ENCODE measurements at regions not wholly inside any gene's neighbourhood (a gene's known extent, or its start where the extent isn't known, plus 50 kb on each side); places are given as distances from the start of the nearest gene placed in this dataset.
A peak's percentile ranks its signal among the peaks of the same experiment; 100 is the strongest.

- Mint-ChIP-seq H3K27ac (no peak overlapping the region), H3K27me3 (no peaks in the 10 kb centered on the region), H3K4me1 (ENCODE audit: low read depth in 2 of 2) (no peaks in the 10 kb centered on the region), H3K4me3 (no peak overlapping the region), H3K9me3 (no peaks in the 10 kb centered on the region), H3K36me3 (ENCODE audit: insufficient read depth) (no peaks in the 10 kb centered on the region)
- DNase-seq (no peak), ATAC-seq (replicated peaks) (no peak)
These were observed 161.4 kb downstream of the SPRY1 start for GRCh38 chr4:123557857-123558536.

- Mint-ChIP-seq H3K27ac (no peak overlapping the region), H3K4me1 (ENCODE audit: low read depth in 2 of 2) (no peaks in the 10 kb centered on the region), H3K27me3 (no peaks in the 10 kb centered on the region), H3K9me3 (no peaks in the 10 kb centered on the region), H3K4me3 (no peak overlapping the region), H3K36me3 (ENCODE audit: insufficient read depth) (no peaks in the 10 kb centered on the region)
- DNase-seq (no peak), ATAC-seq (replicated peaks) (no peak)
These were observed 162.3 kb downstream of the SPRY1 start for GRCh38 chr4:123558865-123559264.

- no peak overlapping the region for H3K27ac Mint-ChIP-seq
- peaks cover 0 to 2% of the 10 kb centered on the region in 2 donors for H3K4me1 Mint-ChIP-seq (ENCODE audit: low read depth in 2 of 2)
- DNase-seq (no peak), ATAC-seq (replicated peaks) (no peak)
- H3K27me3 Mint-ChIP-seq, result no peaks in the 10 kb centered on the region
- no peaks in the 10 kb centered on the region for H3K36me3 Mint-ChIP-seq (ENCODE audit: insufficient read depth)
- H3K9me3 Mint-ChIP-seq, result no peaks in the 10 kb centered on the region
- H3K4me3 Mint-ChIP-seq, result no peak overlapping the region
These were observed 163.6 kb downstream of the SPRY1 start for GRCh38 chr4:123559955-123560871.

GRCh38 chr4:123561525-123561924, 164.9 kb downstream of the SPRY1 start:
- Mint-ChIP-seq H3K27ac (no peak overlapping the region), H3K9me3 (no peaks in the 10 kb centered on the region), H3K4me3 (no peak overlapping the region), H3K4me1 (ENCODE audit: low read depth in 2 of 2) (peaks cover 0 to 2% of the 10 kb centered on the region in 2 donors), H3K27me3 (no peaks in the 10 kb centered on the region), H3K36me3 (ENCODE audit: insufficient read depth) (no peaks in the 10 kb centered on the region)
- ATAC-seq (replicated peaks) (no peak), DNase-seq (no peak)

DNA sequence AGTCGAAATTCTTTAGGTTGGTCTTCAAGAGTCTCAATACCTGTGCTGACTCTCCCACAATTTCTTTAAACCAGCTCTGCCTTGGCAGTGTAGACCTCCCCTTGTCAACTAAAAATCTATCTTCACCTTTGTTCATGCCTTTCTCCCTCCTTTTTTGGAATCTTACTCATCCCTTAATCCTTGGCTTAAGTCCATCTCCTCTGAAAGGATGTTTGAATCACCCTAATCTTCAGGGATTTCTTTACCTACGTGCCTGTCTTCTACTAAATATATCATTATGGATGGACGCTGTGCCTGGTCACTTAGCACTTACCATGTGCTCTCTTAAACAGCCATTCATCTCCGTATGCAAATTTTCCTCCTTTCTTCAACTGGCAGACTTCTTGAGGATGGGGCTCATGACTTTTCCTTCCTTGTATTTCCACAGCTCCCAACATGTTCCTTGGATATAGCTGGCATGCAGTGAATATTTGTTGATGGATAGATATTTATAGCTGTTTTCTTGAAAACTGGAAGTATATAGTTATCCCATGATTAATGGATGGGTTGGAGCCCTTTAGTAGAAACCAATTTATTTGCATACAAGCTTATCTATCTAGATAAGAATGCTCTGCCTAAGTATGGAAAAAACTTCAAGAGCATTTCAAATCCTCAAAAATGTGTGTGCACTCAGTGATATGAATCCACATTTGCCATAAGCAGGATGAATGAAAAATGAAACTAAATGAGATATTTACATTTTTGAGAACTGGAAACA, 166.6 kb downstream of the SPRY1 start:
- no peak for DNase-seq
- ATAC-seq (replicated peaks), result no peak
- Mint-ChIP-seq H3K27me3 (no peaks in the 10 kb centered on the region), H3K9me3 (no peaks in the 10 kb centered on the region), H3K4me1 (ENCODE audit: low read depth in 2 of 2) (peaks cover 0 to 2% of the 10 kb centered on the region in 2 donors), H3K4me3 (no peak overlapping the region), H3K36me3 (ENCODE audit: insufficient read depth) (no peaks in the 10 kb centered on the region), H3K27ac (no peak overlapping the region)

GRCh38 chr4:123564758-123565346, 168.3 kb downstream of the SPRY1 start:
- no peak overlapping the region for H3K4me3 Mint-ChIP-seq
- peak; percentile 100 for ATAC-seq (replicated peaks)
- no peak overlapping the region for H3K27ac Mint-ChIP-seq
- H3K4me1 Mint-ChIP-seq (ENCODE audit: low read depth in 2 of 2), result peaks cover 0 to 2% of the 10 kb centered on the region in 2 donors
- no peaks in the 10 kb centered on the region for H3K27me3 Mint-ChIP-seq
- DNase-seq, result peak; percentile 40 to 53 (median 48)
- no peaks in the 10 kb centered on the region for H3K9me3 Mint-ChIP-seq
- peaks cover 2% of the 10 kb centered on the region for H3K36me3 Mint-ChIP-seq (ENCODE audit: insufficient read depth)

DNA sequence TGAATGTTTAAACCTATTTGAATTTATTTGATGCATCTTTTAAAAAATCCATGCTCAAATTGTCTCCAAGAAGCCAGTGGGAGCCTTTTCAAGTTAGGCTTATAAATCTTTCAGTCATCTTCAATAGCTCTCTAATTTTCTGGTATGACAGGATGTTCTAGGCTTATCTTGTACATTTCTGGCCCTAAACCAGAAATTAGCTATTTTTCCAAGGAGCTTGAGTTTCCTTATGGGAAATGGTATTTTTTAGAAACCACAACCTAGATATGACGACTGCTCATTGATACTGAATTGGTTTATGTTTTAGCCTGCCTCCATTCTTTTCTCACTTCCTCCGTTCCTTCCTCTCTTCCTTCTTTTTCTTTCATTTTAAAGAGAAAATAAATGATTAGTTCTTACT, 172.3 kb downstream of the SPRY1 start:
- ATAC-seq (replicated peaks), result no peak
- H3K27ac Mint-ChIP-seq, result no peak overlapping the region
- DNase-seq, result no peak
- peaks cover 0 to 2% of the 10 kb centered on the region in 2 donors for H3K9me3 Mint-ChIP-seq
- H3K36me3 Mint-ChIP-seq (ENCODE audit: insufficient read depth), result peaks cover 3% of the 10 kb centered on the region
- no peak overlapping the region for H3K4me3 Mint-ChIP-seq
- H3K27me3 Mint-ChIP-seq, result peaks cover 0 to 8% of the 10 kb centered on the region in 2 donors
- peaks cover 0 to 4% of the 10 kb centered on the region in 2 donors for H3K4me1 Mint-ChIP-seq (ENCODE audit: low read depth in 2 of 2)

DNA sequence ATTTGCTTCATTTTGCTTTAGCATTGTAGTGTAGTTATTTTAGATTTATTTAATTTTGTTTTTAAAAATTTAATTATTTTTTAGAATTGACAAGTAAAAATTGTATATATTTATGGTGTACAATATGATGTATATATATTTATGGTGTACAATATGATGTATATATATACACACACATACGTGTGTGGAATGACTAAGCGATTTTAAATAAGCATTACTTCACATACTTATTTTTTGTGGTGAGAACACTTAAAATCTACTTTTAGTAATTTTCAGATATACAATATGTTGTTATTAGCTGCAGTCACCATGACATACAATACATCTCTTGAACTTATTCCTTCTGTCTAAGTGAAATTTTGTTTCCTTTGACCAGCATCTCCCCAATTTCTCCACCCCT, 172.9 kb downstream of the SPRY1 start:
- peaks cover 0 to 2% of the 10 kb centered on the region in 2 donors for H3K9me3 Mint-ChIP-seq
- no peak overlapping the region for H3K27ac Mint-ChIP-seq
- peaks cover 3% of the 10 kb centered on the region for H3K36me3 Mint-ChIP-seq (ENCODE audit: insufficient read depth)
- H3K27me3 Mint-ChIP-seq, result peaks cover 0 to 8% of the 10 kb centered on the region in 2 donors
- peaks cover 0 to 6% of the 10 kb centered on the region in 2 donors for H3K4me1 Mint-ChIP-seq (ENCODE audit: low read depth in 2 of 2)
- ATAC-seq (replicated peaks), result no peak
- DNase-seq, result no peak
- H3K4me3 Mint-ChIP-seq, result no peak overlapping the region

DNA sequence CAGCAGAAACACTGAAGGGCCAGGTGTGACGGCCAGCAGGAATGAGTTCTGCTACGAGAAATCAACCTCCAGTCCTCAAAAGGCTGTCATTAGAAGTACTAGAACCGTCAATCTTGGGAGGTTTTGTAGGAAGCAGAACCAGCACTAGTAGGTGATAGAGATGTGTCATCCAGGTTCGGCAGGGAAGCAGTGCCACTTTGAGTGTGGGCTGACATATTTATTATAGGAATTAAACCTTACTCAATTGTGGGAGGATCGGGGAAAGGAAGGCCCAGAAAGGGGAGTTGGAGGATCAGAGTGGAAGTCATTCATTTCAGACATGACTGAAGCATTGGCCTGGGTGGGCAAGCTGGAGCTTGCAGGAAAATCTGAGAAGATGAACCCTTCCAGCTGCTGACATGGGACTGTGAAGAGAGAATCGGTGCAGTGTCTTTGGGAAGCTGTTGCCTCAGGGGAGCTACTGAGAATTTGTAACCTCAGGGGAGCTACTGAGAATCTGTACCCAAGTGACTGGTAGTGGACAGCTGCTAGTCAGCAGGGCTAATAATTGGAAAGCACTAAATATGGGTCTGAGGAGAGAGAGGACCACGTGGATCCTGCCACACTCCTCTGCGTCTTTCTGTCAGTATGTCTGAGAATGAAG, 177.4 kb downstream of the SPRY1 start:
- ATAC-seq (replicated peaks) (no peak), DNase-seq (no peak)
- Mint-ChIP-seq H3K27me3 (peaks cover 0 to 8% of the 10 kb centered on the region in 2 donors), H3K9me3 (peaks cover 0 to 2% of the 10 kb centered on the region in 2 donors), H3K4me3 (no peak overlapping the region), H3K36me3 (ENCODE audit: insufficient read depth) (peaks cover 3% of the 10 kb centered on the region), H3K4me1 (ENCODE audit: low read depth in 2 of 2) (peaks cover 0 to 7% of the 10 kb centered on the region in 2 donors), H3K27ac (no peak overlapping the region)

GRCh38 chr4:123575291-123575690, 178.7 kb downstream of the SPRY1 start:
- DNase-seq (no peak), ATAC-seq (replicated peaks) (no peak)
- H3K4me1 Mint-ChIP-seq (ENCODE audit: low read depth in 2 of 2), result peaks cover 0 to 7% of the 10 kb centered on the region in 2 donors
- H3K4me3 Mint-ChIP-seq, result no peak overlapping the region
- no peaks in the 10 kb centered on the region for H3K36me3 Mint-ChIP-seq (ENCODE audit: insufficient read depth)
- H3K9me3 Mint-ChIP-seq, result peaks cover 2% of the 10 kb centered on the region in 2 donors
- H3K27me3 Mint-ChIP-seq, result peaks cover 0 to 5% of the 10 kb centered on the region in 2 donors
- no peak overlapping the region for H3K27ac Mint-ChIP-seq

GRCh38 chr4:123577225-123577906, 180.8 kb downstream of the SPRY1 start:
- Mint-ChIP-seq H3K27me3 (no peaks in the 10 kb centered on the region), H3K4me3 (no peak overlapping the region), H3K27ac (no peak overlapping the region), H3K9me3 (peaks cover 8 to 19% of the 10 kb centered on the region in 2 donors), H3K36me3 (ENCODE audit: insufficient read depth) (no peaks in the 10 kb centered on the region), H3K4me1 (ENCODE audit: low read depth in 2 of 2) (peaks cover 0 to 7% of the 10 kb centered on the region in 2 donors)
- DNase-seq (no peak), ATAC-seq (replicated peaks) (no peak)

DNA sequence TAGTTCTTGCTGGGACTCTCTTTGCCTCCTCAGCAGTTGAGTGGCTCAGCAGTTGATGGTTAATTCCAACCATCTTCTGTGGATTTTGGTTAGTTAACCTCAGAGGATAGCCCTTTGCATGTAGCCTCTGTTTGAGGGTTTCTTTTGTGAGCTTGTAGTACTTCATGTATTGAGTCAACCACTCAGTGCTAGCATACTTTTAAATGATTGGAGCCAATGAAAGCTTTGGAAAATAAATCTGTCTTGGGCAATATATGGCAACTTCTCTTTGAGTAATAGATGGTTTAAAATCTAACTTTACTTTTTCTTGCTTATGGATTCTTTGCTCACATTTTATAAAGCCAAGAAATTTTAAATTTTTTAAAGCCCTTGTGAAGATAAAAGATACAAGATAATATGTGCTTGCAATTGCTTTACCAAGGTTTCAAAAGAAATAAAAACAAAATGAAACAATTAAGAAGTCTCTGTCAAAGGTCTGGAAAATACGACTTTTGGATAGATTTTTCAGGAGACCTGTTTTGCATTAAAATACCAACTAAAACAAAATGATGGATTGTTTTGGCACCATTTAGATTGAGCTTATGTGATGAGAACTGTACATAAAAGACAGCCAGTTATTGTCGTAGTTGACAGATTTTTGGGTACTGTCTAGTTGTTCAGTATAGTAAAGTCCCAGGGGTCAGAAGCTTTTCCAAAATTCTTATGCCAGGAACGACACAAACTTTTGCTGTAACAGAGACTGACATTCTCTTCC, 181.9 kb downstream of the SPRY1 start:
- Mint-ChIP-seq H3K4me3 (no peak overlapping the region), H3K36me3 (ENCODE audit: insufficient read depth) (no peaks in the 10 kb centered on the region), H3K27me3 (no peaks in the 10 kb centered on the region), H3K27ac (no peak overlapping the region), H3K4me1 (ENCODE audit: low read depth in 2 of 2) (peaks cover 0 to 7% of the 10 kb centered on the region in 2 donors), H3K9me3 (peaks cover 8 to 19% of the 10 kb centered on the region in 2 donors)
- DNase-seq (no peak), ATAC-seq (replicated peaks) (no peak)
